Testis (tissue), 2 donors: ENCODE measurements at regions not wholly inside any gene's neighbourhood (a gene's known extent, or its start where the extent isn't known, plus 50 kb on each side); places are given as distances from the start of the nearest gene placed in this dataset.
"Not testable (repeated sequence)": the region's sequence is repeated elsewhere in the genome, so short reads cannot be mapped to it uniquely, and the experiment has no call there.

ENCODE experiments used
- POLR2A ChIP-seq: fragments of 450-650 bp; IDR thresholded peaks from one replicate; pipeline ENCODE4 v1.6.1; 2017; ENCODE audit warnings: antibody characterized with exemption, mild to moderate bottlenecking, moderate library complexity
- TF ChIP-seq, protein P1 (sequence below), 3 experiments: fragments of 450-650 bp in 2 of 3; fragments of 200-600 bp in 1 of 3; sonication (generic) in 1 of 3; IDR thresholded peaks; one replicate each; pipeline ENCODE4 v1.5.1; 2016 to 2019; ENCODE audit warnings: antibody characterized with exemption in 3 of 3, mild to moderate bottlenecking in 2 of 3, moderate library complexity in 1 of 3

DNA sequence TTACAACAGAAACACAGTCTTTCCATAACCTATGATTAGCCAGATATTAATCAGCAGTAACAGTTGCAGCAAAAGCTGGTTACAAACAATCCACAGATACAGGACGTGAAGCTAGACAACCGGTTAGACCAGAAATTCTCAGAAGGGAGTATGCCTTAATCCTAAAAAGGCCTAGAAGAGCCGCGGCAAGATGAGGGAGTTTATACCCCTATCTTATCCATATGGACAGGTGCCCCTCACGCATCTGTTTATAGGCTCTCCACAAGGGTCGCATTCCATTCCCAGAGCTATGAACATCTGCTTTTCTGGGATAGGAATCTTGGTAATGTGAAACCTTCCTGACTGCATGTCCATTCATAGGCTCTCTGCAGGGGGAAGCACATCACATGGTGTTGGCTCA lies 237.9 kb downstream of the WNT5A start:
- TF ChIP-seq POLR2A = not testable (repeated sequence)
- TF ChIP-seq, protein P1, sequence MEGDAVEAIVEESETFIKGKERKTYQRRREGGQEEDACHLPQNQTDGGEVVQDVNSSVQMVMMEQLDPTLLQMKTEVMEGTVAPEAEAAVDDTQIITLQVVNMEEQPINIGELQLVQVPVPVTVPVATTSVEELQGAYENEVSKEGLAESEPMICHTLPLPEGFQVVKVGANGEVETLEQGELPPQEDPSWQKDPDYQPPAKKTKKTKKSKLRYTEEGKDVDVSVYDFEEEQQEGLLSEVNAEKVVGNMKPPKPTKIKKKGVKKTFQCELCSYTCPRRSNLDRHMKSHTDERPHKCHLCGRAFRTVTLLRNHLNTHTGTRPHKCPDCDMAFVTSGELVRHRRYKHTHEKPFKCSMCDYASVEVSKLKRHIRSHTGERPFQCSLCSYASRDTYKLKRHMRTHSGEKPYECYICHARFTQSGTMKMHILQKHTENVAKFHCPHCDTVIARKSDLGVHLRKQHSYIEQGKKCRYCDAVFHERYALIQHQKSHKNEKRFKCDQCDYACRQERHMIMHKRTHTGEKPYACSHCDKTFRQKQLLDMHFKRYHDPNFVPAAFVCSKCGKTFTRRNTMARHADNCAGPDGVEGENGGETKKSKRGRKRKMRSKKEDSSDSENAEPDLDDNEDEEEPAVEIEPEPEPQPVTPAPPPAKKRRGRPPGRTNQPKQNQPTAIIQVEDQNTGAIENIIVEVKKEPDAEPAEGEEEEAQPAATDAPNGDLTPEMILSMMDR (IDR thresholded peaks at IDR 0.05) = not testable (repeated sequence)
